ENCODE measurements at regions not wholly inside any gene's neighbourhood (a gene's known extent, or its start where the extent isn't known, plus 50 kb on each side); places are given as distances from the start of the nearest gene placed in this dataset.

- intact Hi-C loops (cut with DNase I, micrococcal nuclease): no loop called here
- no peak for ATAC-seq
- no peak for DNase-seq
- no peak overlapping the region for H3K4me3 ChIP-seq
- no peaks in the 10 kb centered on the region for H3K4me1 ChIP-seq (ENCODE audit: low read depth)
- no peaks in the 10 kb centered on the region for H3K36me3 ChIP-seq (ENCODE audit: low read depth)
- TF ChIP-seq CTCF (IDR thresholded peaks at IDR 0.05): no peak
- peaks cover 7% of the 10 kb centered on the region for H3K9me3 ChIP-seq
These were observed 49.9 kb upstream of the LPP start for GRCh38 chr3:188104050-188104449.
